ENCODE measurements at regions not wholly inside any gene's neighbourhood (a gene's known extent, or its start where the extent isn't known, plus 50 kb on each side); places are given as distances from the start of the nearest gene placed in this dataset.
A peak's percentile ranks its signal among the peaks of the same experiment; 100 is the strongest.

DNA sequence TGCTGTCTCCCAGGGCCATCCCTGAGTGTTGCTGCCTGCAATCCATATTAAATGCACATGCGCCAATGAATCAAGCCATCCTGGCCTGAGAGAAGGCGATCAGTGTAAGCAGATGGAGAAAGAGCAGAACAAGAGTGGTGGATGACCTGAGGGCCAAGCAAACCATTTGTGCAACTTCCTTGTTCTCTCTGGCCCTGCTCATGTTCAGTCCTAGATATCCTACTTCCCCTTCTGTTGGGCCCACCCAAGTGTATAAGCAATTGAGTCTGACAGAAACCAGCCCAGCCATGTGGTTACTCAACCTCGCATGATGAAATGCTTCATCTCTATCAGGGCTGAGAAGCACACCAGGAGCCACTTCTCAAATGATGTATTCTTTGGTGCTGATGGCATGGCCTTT lies 383.1 kb upstream of the ID2 start:
- Histone ChIP-seq H3K4me3 (ENCODE audit: low read length) (0 out of 2 replicates have a peak overlapping the region, but pooled peaks have one; percentile 23), H3K9me3 (ENCODE audit: control insufficient read depth, insufficient read depth, low read length) (no peaks in the 10 kb centered on the region), H4K20me1 (ENCODE audit: control insufficient read depth, insufficient read depth, low read depth, low read length) (no peaks in the 10 kb centered on the region), H3K27me3 (ENCODE audit: control insufficient read depth, low read length) (no peaks in the 10 kb centered on the region), H3F3A (ENCODE audit: control insufficient read depth, insufficient read depth) (no peaks in the 10 kb centered on the region), H3K9me2 (replicated peaks; ENCODE audit: control insufficient read depth, low read length) (no peaks in the 10 kb centered on the region), H3K4me2 (ENCODE audit: low read length) (peak overlapping the region; percentile 42), H3K27ac (ENCODE audit: low read depth, low read length) (no peak overlapping the region), H3K79me2 (ENCODE audit: control insufficient read depth, low read length) (no peaks in the 10 kb centered on the region), H3K4me1 (ENCODE audit: control insufficient read depth, low read length) (peaks cover 44% of the 10 kb centered on the region), H3K36me3 (ENCODE audit: control insufficient read depth, low read length) (no peaks in the 10 kb centered on the region)
- no peak for TF ChIP-seq CTCF (IDR thresholded peaks at IDR 0.05; ENCODE audit: low read depth, low read length, poor library complexity, severe bottlenecking)
- no peak for TF ChIP-seq EZH2phosphoT487 (IDR thresholded peaks at IDR 0.05; ENCODE audit: borderline replicate concordance, low read length)

- H3K4me3 ChIP-seq (ENCODE audit: low read length), result no peak overlapping the region
- H3K79me2 ChIP-seq (ENCODE audit: control insufficient read depth, low read length), result no peaks in the 10 kb centered on the region
- no peaks in the 10 kb centered on the region for H3K9me3 ChIP-seq (ENCODE audit: control insufficient read depth, insufficient read depth, low read length)
- H3K36me3 ChIP-seq (ENCODE audit: control insufficient read depth, low read length), result no peaks in the 10 kb centered on the region
- TF ChIP-seq CTCF (IDR thresholded peaks at IDR 0.05; ENCODE audit: low read depth, low read length, poor library complexity, severe bottlenecking), result no peak
- TF ChIP-seq EZH2phosphoT487 (IDR thresholded peaks at IDR 0.05; ENCODE audit: borderline replicate concordance, low read length), result no peak
- H3K9me2 ChIP-seq (replicated peaks; ENCODE audit: control insufficient read depth, low read length), result no peaks in the 10 kb centered on the region
- H3K27ac ChIP-seq (ENCODE audit: low read depth, low read length), result no peak overlapping the region
- no peaks in the 10 kb centered on the region for H3K27me3 ChIP-seq (ENCODE audit: control insufficient read depth, low read length)
- peaks cover 58% of the 10 kb centered on the region for H3K4me1 ChIP-seq (ENCODE audit: control insufficient read depth, low read length)
- H4K20me1 ChIP-seq (ENCODE audit: control insufficient read depth, insufficient read depth, low read depth, low read length), result no peaks in the 10 kb centered on the region
- H3F3A ChIP-seq (ENCODE audit: control insufficient read depth, insufficient read depth), result no peaks in the 10 kb centered on the region
- H3K4me2 ChIP-seq (ENCODE audit: low read length), result no peak overlapping the region
Observed at GRCh38 chr2:8300216-8300615, 381.6 kb upstream of the ID2 start.

DNA sequence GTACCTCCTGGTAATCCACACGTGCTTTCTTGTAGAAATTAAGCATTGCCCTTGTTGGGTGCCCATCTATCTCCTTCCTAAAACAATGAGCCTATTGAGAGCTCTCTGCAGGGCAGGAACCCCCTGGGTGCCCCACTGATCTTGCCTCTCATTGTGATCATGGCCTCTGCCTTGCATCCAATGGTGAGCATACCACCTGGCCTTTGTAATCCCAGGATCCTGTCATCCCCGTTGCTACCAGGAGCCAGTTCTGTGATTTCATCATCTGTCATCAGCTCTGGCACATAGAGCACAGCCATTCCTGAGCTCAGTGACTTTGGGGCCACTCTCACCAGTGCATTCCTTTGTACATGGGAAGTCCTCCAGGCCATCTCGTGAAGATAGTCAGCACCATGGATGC lies 381.0 kb upstream of the ID2 start:
- Histone ChIP-seq H3K4me2 (ENCODE audit: low read length) (no peak overlapping the region), H3K79me2 (ENCODE audit: control insufficient read depth, low read length) (no peaks in the 10 kb centered on the region), H3K27ac (ENCODE audit: low read depth, low read length) (no peak overlapping the region), H3F3A (ENCODE audit: control insufficient read depth, insufficient read depth) (no peaks in the 10 kb centered on the region), H3K27me3 (ENCODE audit: control insufficient read depth, low read length) (no peaks in the 10 kb centered on the region), H3K4me1 (ENCODE audit: control insufficient read depth, low read length) (peaks cover 62% of the 10 kb centered on the region), H3K9me3 (ENCODE audit: control insufficient read depth, insufficient read depth, low read length) (no peaks in the 10 kb centered on the region), H3K9me2 (replicated peaks; ENCODE audit: control insufficient read depth, low read length) (no peaks in the 10 kb centered on the region), H3K4me3 (ENCODE audit: low read length) (no peak overlapping the region), H4K20me1 (ENCODE audit: control insufficient read depth, insufficient read depth, low read depth, low read length) (no peaks in the 10 kb centered on the region), H3K36me3 (ENCODE audit: control insufficient read depth, low read length) (no peaks in the 10 kb centered on the region)
- TF ChIP-seq CTCF (IDR thresholded peaks at IDR 0.05; ENCODE audit: low read depth, low read length, poor library complexity, severe bottlenecking) (no peak), EZH2phosphoT487 (IDR thresholded peaks at IDR 0.05; ENCODE audit: borderline replicate concordance, low read length) (no peak)

All from DOHH2 (cell line).